Fibroblast of lung (primary cell): ENCODE measurements at regions not wholly inside any gene's neighbourhood (a gene's known extent, or its start where the extent isn't known, plus 50 kb on each side); places are given as distances from the start of the nearest gene placed in this dataset.

Experiments used
- DNase-seq, 2 donors: peaks; one replicate each; pipeline versions ENCODE4 v3.0.0 to v3.0.0-alpha.2; 2010; ENCODE audit warnings: low read depth in 2 of 2
- H2AFZ ChIP-seq: 2 replicates; pipeline ENCODE4 v1.5.1; 2012; ENCODE audit warnings: low read length, control low read depth, inconsistent platforms
- H3K27ac ChIP-seq: 2 replicates; pipeline ENCODE4 v1.5.1; 2011; ENCODE audit warnings: low read length, control low read depth; ENCODE audit not compliant: insufficient read depth
- H3K27me3 ChIP-seq: 2 replicates; pipeline ENCODE4 v1.5.1; 2011; ENCODE audit warnings: mild to moderate bottlenecking, low read length; ENCODE audit not compliant: control insufficient read depth, insufficient read depth
- H3K36me3 ChIP-seq: 2 replicates; pipeline ENCODE4 v1.5.1; 2011; ENCODE audit warnings: low read length; ENCODE audit not compliant: control insufficient read depth, insufficient read depth
- H3K4me1 ChIP-seq: 2 replicates; pipeline ENCODE4 v1.5.1; 2011; ENCODE audit warnings: low read length; ENCODE audit not compliant: control insufficient read depth, insufficient read depth; ENCODE audit errors: extremely low read depth
- H3K4me2 ChIP-seq: 2 replicates; pipeline ENCODE4 v1.5.1; 2011; ENCODE audit warnings: low read length, control low read depth; ENCODE audit not compliant: insufficient read depth; ENCODE audit errors: extremely low read depth
- H3K4me3 ChIP-seq, 4 experiments: fragments of 200-600 bp in 1 of 4; sonication (generic) in 1 of 4; replicated peaks in 1 of 4; 2 replicates each; pipeline ENCODE4 v1.5.1; 2011 to 2016; ENCODE audit warnings: low read length in 4 of 4, low read depth in 3 of 4, mild to moderate bottlenecking in 3 of 4, control low read depth in 2 of 4, inconsistent platforms in 1 of 4, mixed read lengths in 1 of 4; ENCODE audit not compliant: insufficient read depth in 1 of 4; ENCODE audit errors: control extremely low read depth in 1 of 4
- H3K79me2 ChIP-seq: 2 replicates; pipeline ENCODE4 v1.5.1; 2012; ENCODE audit warnings: mild to moderate bottlenecking, low read length, inconsistent platforms; ENCODE audit not compliant: control insufficient read depth, insufficient read depth
- H3K9ac ChIP-seq: 2 replicates; pipeline ENCODE4 v1.5.1; 2011; ENCODE audit warnings: mild to moderate bottlenecking, low read length, control low read depth; ENCODE audit not compliant: insufficient read depth
- H3K9me3 ChIP-seq: 2 replicates; pipeline ENCODE4 v1.5.1; 2012; ENCODE audit warnings: low read depth, low read length; ENCODE audit not compliant: control insufficient read depth, insufficient read depth
- H4K20me1 ChIP-seq: 2 replicates; pipeline ENCODE4 v1.5.1; 2011; ENCODE audit warnings: low read length; ENCODE audit not compliant: control insufficient read depth, insufficient read depth; ENCODE audit errors: extremely low read depth
- EZH2 ChIP-seq: IDR thresholded peaks from 2 replicates; pipeline ENCODE4 v1.5.1; 2012; ENCODE audit warnings: low read length, control low read depth, mild to moderate bottlenecking; ENCODE audit errors: missing control alignments
- TF ChIP-seq, protein P1 (sequence below), 2 donors: IDR thresholded peaks in 1 of 2; conservative IDR thresholded peaks in 1 of 2; 1 replicate in 1 of 2; 2 replicates in 1 of 2; pipeline ENCODE4 v1.5.1; 2011 to 2012; ENCODE audit warnings: low read length in 2 of 2, control low read depth in 1 of 2, inconsistent platforms in 1 of 2, low read depth in 1 of 2, mild to moderate bottlenecking in 1 of 2

DNA sequence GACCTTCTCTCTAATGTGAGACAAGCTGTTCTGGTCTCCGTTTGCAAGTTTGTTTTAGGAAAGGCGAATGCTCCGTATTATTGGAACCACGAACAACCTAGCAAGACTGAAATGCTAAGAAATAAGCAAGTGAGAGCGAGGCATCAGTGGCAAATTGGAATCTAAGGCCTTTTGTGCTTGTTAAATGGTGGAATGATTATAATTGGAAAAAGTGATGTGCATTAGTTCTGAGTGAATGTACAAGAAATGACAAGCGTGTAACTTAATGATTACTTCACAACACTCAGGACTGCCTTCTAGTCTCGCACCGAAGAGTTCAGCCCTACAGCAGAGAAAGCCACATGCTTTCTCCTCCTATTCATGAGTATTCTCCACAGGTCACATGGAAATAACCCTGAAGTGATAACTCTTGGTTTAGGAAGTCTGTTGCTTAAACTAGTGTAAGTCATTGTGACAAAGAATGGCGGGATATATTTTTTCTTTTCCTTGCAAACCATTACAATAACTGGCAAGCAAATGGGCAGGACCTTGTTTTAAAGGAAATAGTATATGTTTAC is 392.2 kb upstream of the FIGN start:
- no peaks in the 10 kb centered on the region for H4K20me1 ChIP-seq
- H3K4me1 ChIP-seq = no peaks in the 10 kb centered on the region

DNA sequence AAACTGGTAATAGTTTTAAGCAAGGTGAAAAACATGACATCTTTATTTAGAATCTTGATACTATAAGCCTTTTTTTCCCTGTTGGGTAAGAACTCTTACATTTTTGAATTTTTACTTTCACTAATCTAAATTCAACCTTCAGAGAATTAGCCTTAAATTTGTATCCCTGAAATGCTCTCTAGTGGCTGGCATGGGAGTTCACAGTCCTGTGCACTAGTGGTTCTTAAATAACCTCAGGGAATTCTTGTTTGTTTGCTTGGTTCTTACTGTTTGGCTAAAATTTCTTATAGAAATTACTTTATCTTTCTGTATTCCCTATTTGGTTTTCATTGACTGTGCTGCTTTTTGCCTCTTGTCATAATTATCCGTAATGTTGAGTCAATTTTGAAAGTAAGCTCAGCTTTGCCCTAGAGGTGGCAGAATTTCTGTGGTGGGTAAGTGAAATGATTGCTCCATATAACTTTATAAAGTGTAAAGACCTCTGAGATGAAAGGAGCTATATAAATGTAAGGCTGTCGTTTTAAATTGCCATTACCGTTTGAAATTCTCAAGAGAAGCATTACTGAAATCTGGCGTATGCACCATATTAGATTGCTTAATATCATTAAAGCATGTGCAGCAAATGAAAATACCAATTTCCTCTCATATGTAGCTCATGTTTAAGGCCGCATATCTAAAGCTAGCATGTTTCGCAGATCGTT is 391.3 kb upstream of the FIGN start:
- H3K27ac ChIP-seq = no peak overlapping the region

More for the DNA sequence above, 392.2 kb upstream of the FIGN start:
- Histone ChIP-seq H3K27me3 (no peaks in the 10 kb centered on the region), H3K9me3 (no peaks in the 10 kb centered on the region), H3K79me2 (no peaks in the 10 kb centered on the region), H3K4me2 (no peak overlapping the region), H2AFZ (no peak overlapping the region), H3K4me3 (no peak overlapping the region), H3K36me3 (no peaks in the 10 kb centered on the region), H3K27ac (no peak overlapping the region), H3K9ac (no peak overlapping the region)
- TF ChIP-seq, protein P1, sequence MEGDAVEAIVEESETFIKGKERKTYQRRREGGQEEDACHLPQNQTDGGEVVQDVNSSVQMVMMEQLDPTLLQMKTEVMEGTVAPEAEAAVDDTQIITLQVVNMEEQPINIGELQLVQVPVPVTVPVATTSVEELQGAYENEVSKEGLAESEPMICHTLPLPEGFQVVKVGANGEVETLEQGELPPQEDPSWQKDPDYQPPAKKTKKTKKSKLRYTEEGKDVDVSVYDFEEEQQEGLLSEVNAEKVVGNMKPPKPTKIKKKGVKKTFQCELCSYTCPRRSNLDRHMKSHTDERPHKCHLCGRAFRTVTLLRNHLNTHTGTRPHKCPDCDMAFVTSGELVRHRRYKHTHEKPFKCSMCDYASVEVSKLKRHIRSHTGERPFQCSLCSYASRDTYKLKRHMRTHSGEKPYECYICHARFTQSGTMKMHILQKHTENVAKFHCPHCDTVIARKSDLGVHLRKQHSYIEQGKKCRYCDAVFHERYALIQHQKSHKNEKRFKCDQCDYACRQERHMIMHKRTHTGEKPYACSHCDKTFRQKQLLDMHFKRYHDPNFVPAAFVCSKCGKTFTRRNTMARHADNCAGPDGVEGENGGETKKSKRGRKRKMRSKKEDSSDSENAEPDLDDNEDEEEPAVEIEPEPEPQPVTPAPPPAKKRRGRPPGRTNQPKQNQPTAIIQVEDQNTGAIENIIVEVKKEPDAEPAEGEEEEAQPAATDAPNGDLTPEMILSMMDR (conservative IDR thresholded peaks at IDR 0.05 in 1 of 2, IDR thresholded peaks at IDR 0.05 in 1 of 2; ENCODE audit: low read depth in 1 of 2, low read length in 2 of 2) = no peak
- TF ChIP-seq EZH2 = no peak
- no peak for DNase-seq

DNA sequence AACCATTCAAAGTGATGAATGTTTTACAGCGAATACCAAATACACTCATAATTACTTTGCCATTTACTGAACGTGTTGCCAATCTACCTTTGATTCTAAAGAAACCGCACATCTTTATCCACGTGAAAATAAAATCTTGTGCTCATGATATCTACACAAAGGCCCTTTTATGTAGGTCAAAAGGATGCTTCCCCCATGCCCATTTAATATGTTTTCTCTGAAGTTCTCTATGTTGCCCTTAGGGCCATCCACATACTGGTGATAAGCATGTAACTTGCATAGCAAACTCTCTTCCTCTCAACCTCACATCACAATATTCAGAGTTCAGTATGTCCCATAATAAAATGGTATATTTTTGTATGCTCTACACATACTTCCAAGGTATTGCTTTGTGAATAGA is 380.0 kb upstream of the FIGN start:
- H2AFZ ChIP-seq = no peak overlapping the region
- no peaks in the 10 kb centered on the region for H4K20me1 ChIP-seq
- no peak for TF ChIP-seq EZH2
- TF ChIP-seq, protein P1 (conservative IDR thresholded peaks at IDR 0.05 in 1 of 2, IDR thresholded peaks at IDR 0.05 in 1 of 2; ENCODE audit: low read depth in 1 of 2, low read length in 2 of 2) = no peak
- no peaks in the 10 kb centered on the region for H3K27me3 ChIP-seq
- no peaks in the 10 kb centered on the region for H3K79me2 ChIP-seq
- H3K4me1 ChIP-seq = no peaks in the 10 kb centered on the region
- no peak overlapping the region for H3K9ac ChIP-seq
- H3K27ac ChIP-seq = no peak overlapping the region
- H3K4me3 ChIP-seq = no peak overlapping the region
- no peaks in the 10 kb centered on the region for H3K36me3 ChIP-seq
- H3K9me3 ChIP-seq = no peaks in the 10 kb centered on the region
- no peak overlapping the region for H3K4me2 ChIP-seq
- no peak for DNase-seq

More for the DNA sequence above, 391.3 kb upstream of the FIGN start:
- H4K20me1 ChIP-seq = no peaks in the 10 kb centered on the region
- no peaks in the 10 kb centered on the region for H3K36me3 ChIP-seq
- no peak overlapping the region for H3K9ac ChIP-seq
- no peaks in the 10 kb centered on the region for H3K27me3 ChIP-seq
- TF ChIP-seq EZH2 = no peak
- TF ChIP-seq, protein P1 (conservative IDR thresholded peaks at IDR 0.05 in 1 of 2, IDR thresholded peaks at IDR 0.05 in 1 of 2; ENCODE audit: low read depth in 1 of 2, low read length in 2 of 2) = peak; percentile 27 to 37
- H3K79me2 ChIP-seq = no peaks in the 10 kb centered on the region
- peak; percentile 23 to 33 for DNase-seq
- no peak overlapping the region for H2AFZ ChIP-seq
- no peaks in the 10 kb centered on the region for H3K4me1 ChIP-seq
- H3K9me3 ChIP-seq = no peaks in the 10 kb centered on the region
- no peak overlapping the region for H3K4me2 ChIP-seq
- no peak overlapping the region for H3K4me3 ChIP-seq
